HG03575 (cell line): ENCODE measurements at regions not wholly inside any gene's neighbourhood (a gene's known extent, or its start where the extent isn't known, plus 50 kb on each side); places are given as distances from the start of the nearest gene placed in this dataset.

Experiments
- ATAC-seq: cut with Tn5 transposase; IDR thresholded peaks from one replicate; pipeline ENCODE4 v1.9.1; 2021; ENCODE audit not compliant: unreplicated experiment, insufficient number of reproducible peaks, low FRiP score; ENCODE audit errors: extremely low read depth

- no peak for ATAC-seq
These were observed 126.2 kb upstream of the FTMT start for GRCh38 chr5:121725450-121725849.

- ATAC-seq = no peak
These were observed 124.7 kb upstream of the FTMT start for GRCh38 chr5:121726991-121727390.

- ATAC-seq = no peak
These were observed 120.3 kb upstream of the FTMT start for GRCh38 chr5:121731377-121731776.

- ATAC-seq = no peak
These were observed 116.1 kb upstream of the FTMT start for GRCh38 chr5:121735618-121736017.

GRCh38 chr5:121737120-121737519 is 114.6 kb upstream of the FTMT start:
- ATAC-seq = no peak

- no peak for ATAC-seq
These were observed 110.5 kb upstream of the FTMT start for GRCh38 chr5:121741156-121741555.

GRCh38 chr5:121744577-121744976 is 107.1 kb upstream of the FTMT start:
- no peak for ATAC-seq

- ATAC-seq = no peak
These were observed 106.3 kb upstream of the FTMT start for GRCh38 chr5:121745407-121745806.

GRCh38 chr5:121746763-121747162 is 104.9 kb upstream of the FTMT start:
- ATAC-seq = no peak

- no peak for ATAC-seq
These were observed 103.0 kb upstream of the FTMT start for GRCh38 chr5:121748686-121749085.

GRCh38 chr5:121752149-121752548 is 99.5 kb upstream of the FTMT start:
- no peak for ATAC-seq

GRCh38 chr5:121755266-121755665 is 96.4 kb upstream of the FTMT start:
- ATAC-seq = no peak

GRCh38 chr5:121757753-121758152 is 93.9 kb upstream of the FTMT start:
- ATAC-seq = no peak

GRCh38 chr5:121758615-121759014 is 93.1 kb upstream of the FTMT start:
- no peak for ATAC-seq

GRCh38 chr5:121762426-121762825 is 89.3 kb upstream of the FTMT start:
- no peak for ATAC-seq

- ATAC-seq = no peak
These were observed 88.0 kb upstream of the FTMT start for GRCh38 chr5:121763665-121764064.

- ATAC-seq = no peak
These were observed 71.3 kb upstream of the FTMT start for GRCh38 chr5:121780406-121780805.

GRCh38 chr5:121783700-121784099 is 68.0 kb upstream of the FTMT start:
- ATAC-seq = no peak

- no peak for ATAC-seq
These were observed 57.9 kb upstream of the FTMT start for GRCh38 chr5:121793791-121794190.

- no peak for ATAC-seq
These were observed 56.2 kb upstream of the FTMT start for GRCh38 chr5:121795511-121795910.

- ATAC-seq = no peak
These were observed 53.8 kb upstream of the FTMT start for GRCh38 chr5:121797681-121798518.
